PFSK-1 (cell line): ENCODE measurements at regions not wholly inside any gene's neighbourhood (a gene's known extent, or its start where the extent isn't known, plus 50 kb on each side); places are given as distances from the start of the nearest gene placed in this dataset.

Source experiments
- FOXP2 ChIP-seq: optimal IDR thresholded peaks from 2 replicates; pipeline ENCODE3; 2011; ENCODE audit warnings: borderline replicate concordance, control low read depth, inconsistent platforms; ENCODE audit not compliant: insufficient read depth; ENCODE audit errors: extremely low read length, extremely low read depth
- POLR2AphosphoS5 ChIP-seq: IDR thresholded peaks from 2 replicates; pipeline ENCODE4 v1.6.1; 2012; ENCODE audit warnings: low read depth, mild to moderate bottlenecking, control low read depth, low read length, moderate library complexity
- REST ChIP-seq, 2 experiments: IDR thresholded peaks; 2 replicates each; pipeline versions ENCODE4 v1.6.1 to v1.8.0; 2011 to 2012; ENCODE audit warnings: low read depth in 2 of 2, low read length in 2 of 2, control low read depth in 1 of 2, inconsistent platforms in 1 of 2, mild to moderate bottlenecking in 1 of 2, moderate library complexity in 1 of 2; ENCODE audit not compliant: insufficient read depth in 1 of 2
- SIN3A ChIP-seq: IDR thresholded peaks from 2 replicates; pipeline ENCODE4 v1.6.1; 2012; ENCODE audit warnings: mild to moderate bottlenecking, low read length, moderate library complexity, borderline replicate concordance; ENCODE audit not compliant: insufficient read depth
- TAF1 ChIP-seq: IDR thresholded peaks from 2 replicates; pipeline ENCODE4 v1.6.1; 2012; ENCODE audit warnings: low read length, control low read depth, borderline replicate concordance; ENCODE audit not compliant: insufficient read depth

- TF ChIP-seq SIN3A = no peak
- no peak for TF ChIP-seq REST (IDR thresholded peaks at IDR 0.05; ENCODE audit: insufficient read depth in 1 of 2, low read depth in 2 of 2, low read length in 2 of 2)
- no peak for TF ChIP-seq POLR2AphosphoS5
- TF ChIP-seq FOXP2 = no peak
- no peak for TF ChIP-seq TAF1
Measured at GRCh38 chrX:39196192-39197102, 395.2 kb downstream of the MID1IP1 start.

- no peak for TF ChIP-seq POLR2AphosphoS5
- no peak for TF ChIP-seq SIN3A
- TF ChIP-seq REST (IDR thresholded peaks at IDR 0.05; ENCODE audit: insufficient read depth in 1 of 2, low read depth in 2 of 2, low read length in 2 of 2) = no peak
- TF ChIP-seq FOXP2 = no peak
- no peak for TF ChIP-seq TAF1
Measured at GRCh38 chrX:39199429-39199828, 398.2 kb downstream of the MID1IP1 start.

- TF ChIP-seq TAF1 (no peak), POLR2AphosphoS5 (no peak), REST (IDR thresholded peaks at IDR 0.05; ENCODE audit: insufficient read depth in 1 of 2, low read depth in 2 of 2, low read length in 2 of 2) (no peak)
Measured at GRCh38 chrX:39201305-39201990, 400.2 kb downstream of the MID1IP1 start.

- TF ChIP-seq REST (IDR thresholded peaks at IDR 0.05; ENCODE audit: insufficient read depth in 1 of 2, low read depth in 2 of 2, low read length in 2 of 2) (no peak), TAF1 (no peak), SIN3A (no peak), FOXP2 (no peak), POLR2AphosphoS5 (no peak)
Measured at GRCh38 chrX:39202641-39203040, 401.4 kb downstream of the MID1IP1 start.

GRCh38 chrX:39203427-39203826, 402.2 kb downstream of the MID1IP1 start:
- no peak for TF ChIP-seq REST (IDR thresholded peaks at IDR 0.05; ENCODE audit: insufficient read depth in 1 of 2, low read depth in 2 of 2, low read length in 2 of 2)
- no peak for TF ChIP-seq POLR2AphosphoS5
- no peak for TF ChIP-seq FOXP2
- TF ChIP-seq TAF1 = no peak
